ENCODE measurements at regions not wholly inside any gene's neighbourhood (a gene's known extent, or its start where the extent isn't known, plus 50 kb on each side); places are given as distances from the start of the nearest gene placed in this dataset.

DNA sequence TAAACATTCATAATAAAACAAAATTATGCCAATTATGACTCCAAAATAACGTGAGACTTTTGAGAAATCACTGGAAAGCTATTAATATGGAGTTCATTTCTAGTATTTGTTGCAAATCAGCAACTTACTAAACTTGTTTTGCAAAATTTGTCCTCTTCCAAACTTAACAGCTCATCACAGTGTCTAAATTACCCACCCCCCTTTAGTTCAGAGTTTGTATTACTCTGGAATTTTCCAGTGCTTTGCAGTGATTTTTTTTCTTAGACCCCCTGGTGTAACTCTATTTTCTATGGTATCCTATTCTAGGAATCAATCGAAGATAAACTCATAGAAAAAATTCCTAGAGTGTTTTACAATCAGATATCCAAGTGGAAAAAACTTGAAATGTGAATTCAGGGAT is 72.4 kb upstream of the CACHD1 start:
- intact Hi-C loops (cut with DNase I): no loop called here
- Histone ChIP-seq H3K4me1 (no peaks in the 10 kb centered on the region), H3K9me3 (no peaks in the 10 kb centered on the region), H3K27me3 (ENCODE audit: low read depth) (no peaks in the 10 kb centered on the region), H3K36me3 (no peaks in the 10 kb centered on the region), H3K27ac (no peak overlapping the region), H3K4me3 (no peak overlapping the region)
- DNase-seq: no peak
- ATAC-seq: no peak
- TF ChIP-seq, protein P1, sequence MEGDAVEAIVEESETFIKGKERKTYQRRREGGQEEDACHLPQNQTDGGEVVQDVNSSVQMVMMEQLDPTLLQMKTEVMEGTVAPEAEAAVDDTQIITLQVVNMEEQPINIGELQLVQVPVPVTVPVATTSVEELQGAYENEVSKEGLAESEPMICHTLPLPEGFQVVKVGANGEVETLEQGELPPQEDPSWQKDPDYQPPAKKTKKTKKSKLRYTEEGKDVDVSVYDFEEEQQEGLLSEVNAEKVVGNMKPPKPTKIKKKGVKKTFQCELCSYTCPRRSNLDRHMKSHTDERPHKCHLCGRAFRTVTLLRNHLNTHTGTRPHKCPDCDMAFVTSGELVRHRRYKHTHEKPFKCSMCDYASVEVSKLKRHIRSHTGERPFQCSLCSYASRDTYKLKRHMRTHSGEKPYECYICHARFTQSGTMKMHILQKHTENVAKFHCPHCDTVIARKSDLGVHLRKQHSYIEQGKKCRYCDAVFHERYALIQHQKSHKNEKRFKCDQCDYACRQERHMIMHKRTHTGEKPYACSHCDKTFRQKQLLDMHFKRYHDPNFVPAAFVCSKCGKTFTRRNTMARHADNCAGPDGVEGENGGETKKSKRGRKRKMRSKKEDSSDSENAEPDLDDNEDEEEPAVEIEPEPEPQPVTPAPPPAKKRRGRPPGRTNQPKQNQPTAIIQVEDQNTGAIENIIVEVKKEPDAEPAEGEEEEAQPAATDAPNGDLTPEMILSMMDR (IDR thresholded peaks at IDR 0.05): no peak

DNA sequence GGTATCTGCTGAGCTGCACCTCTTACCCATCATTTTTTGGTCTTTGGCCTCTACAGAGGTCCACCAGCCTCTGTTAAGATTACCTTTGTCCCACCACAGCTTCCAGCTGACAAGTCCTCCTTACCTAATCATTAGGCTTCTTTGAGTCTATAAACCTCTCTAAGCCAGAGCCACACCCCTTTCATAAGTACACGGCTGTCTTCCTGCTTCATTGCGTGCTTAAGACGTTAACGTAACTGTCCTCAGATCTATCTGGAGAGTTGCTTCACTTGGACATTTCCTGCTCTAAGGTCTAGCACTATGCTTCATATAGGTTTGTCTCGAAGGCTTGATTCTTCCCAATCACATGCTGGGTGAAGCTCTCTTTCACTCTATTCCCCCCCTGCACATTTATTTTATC is 71.0 kb upstream of the CACHD1 start:
- no peak overlapping the region for H3K4me3 ChIP-seq
- no peaks in the 10 kb centered on the region for H3K4me1 ChIP-seq
- ATAC-seq (no peak), DNase-seq (no peak)
- intact Hi-C loops (cut with DNase I): no loop called here
- H3K27ac ChIP-seq: no peak overlapping the region
- TF ChIP-seq, protein P1 (IDR thresholded peaks at IDR 0.05): no peak
- no peaks in the 10 kb centered on the region for H3K36me3 ChIP-seq
- no peaks in the 10 kb centered on the region for H3K27me3 ChIP-seq (ENCODE audit: low read depth)
- H3K9me3 ChIP-seq: no peaks in the 10 kb centered on the region

DNA sequence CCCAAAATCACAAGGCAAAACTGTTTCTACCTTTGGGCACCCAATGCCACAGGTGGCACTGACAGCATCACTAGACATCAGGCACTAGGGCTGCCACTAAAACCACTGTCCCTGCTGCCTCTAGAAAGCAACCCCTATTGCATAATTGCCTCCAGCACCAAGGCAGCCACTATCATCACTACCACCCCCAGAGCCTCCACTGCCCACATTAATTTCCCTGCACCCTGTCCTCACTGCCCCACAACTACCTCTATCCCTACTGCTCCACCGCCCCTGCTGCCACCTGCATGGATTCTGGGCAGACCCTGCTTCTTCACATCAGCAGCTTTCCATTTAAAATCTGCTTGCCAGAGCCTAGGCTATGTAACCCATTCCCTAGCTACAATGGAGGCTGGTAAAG is 68.6 kb upstream of the CACHD1 start:
- no peaks in the 10 kb centered on the region for H3K9me3 ChIP-seq
- H3K4me3 ChIP-seq: no peak overlapping the region
- no peaks in the 10 kb centered on the region for H3K27me3 ChIP-seq (ENCODE audit: low read depth)
- TF ChIP-seq, protein P1 (IDR thresholded peaks at IDR 0.05): no peak
- no peaks in the 10 kb centered on the region for H3K4me1 ChIP-seq
- intact Hi-C loops (cut with DNase I): no loop called here
- no peaks in the 10 kb centered on the region for H3K36me3 ChIP-seq
- H3K27ac ChIP-seq: no peak overlapping the region
- DNase-seq (no peak), ATAC-seq (no peak)

DNA sequence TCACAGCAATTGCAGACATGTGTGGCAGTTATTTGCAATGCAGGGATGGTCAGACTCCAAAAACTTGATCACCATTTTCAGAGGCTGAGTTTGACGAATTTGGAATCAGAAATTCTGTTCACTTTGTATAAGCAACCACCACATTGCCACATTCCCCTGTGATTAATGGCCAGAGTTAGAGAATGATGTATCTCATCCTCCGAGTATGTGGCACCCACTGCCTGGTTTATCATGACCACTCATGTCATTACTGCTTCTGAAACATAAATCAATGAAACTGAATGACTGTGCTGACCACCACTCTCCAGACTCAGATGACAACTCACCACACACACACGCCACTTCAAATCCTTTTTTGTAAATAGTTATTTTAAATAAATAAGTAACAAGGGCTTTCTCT is 66.6 kb upstream of the CACHD1 start:
- H3K4me3 ChIP-seq: no peak overlapping the region
- TF ChIP-seq, protein P1 (IDR thresholded peaks at IDR 0.05): no peak
- H3K27ac ChIP-seq: no peak overlapping the region
- no peaks in the 10 kb centered on the region for H3K9me3 ChIP-seq
- H3K27me3 ChIP-seq (ENCODE audit: low read depth): no peaks in the 10 kb centered on the region
- DNase-seq (no peak), ATAC-seq (no peak)
- H3K4me1 ChIP-seq: no peaks in the 10 kb centered on the region
- H3K36me3 ChIP-seq: no peaks in the 10 kb centered on the region
- intact Hi-C loops (cut with DNase I): no loop called here

DNA sequence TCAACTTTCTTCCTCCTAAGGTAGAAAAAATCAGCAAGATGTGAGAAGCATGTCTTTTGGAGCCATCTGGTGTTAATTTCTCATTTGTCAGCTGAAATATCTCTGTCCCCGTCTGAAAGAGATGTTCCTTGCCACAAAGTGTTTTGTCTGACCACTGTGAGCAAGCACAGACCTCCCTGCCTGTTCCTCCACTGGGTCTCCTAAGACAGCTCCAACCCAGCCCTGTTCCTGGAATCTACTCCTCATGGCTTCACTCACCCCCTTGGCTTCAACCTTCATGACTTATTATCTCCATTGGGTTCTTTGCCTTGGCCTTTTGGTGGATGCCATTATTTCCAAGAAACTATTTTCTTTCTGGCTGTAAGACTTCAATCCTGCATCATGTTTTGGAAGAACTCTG is 65.7 kb upstream of the CACHD1 start:
- Histone ChIP-seq H3K36me3 (no peaks in the 10 kb centered on the region), H3K27me3 (ENCODE audit: low read depth) (no peaks in the 10 kb centered on the region), H3K4me1 (no peaks in the 10 kb centered on the region), H3K4me3 (no peak overlapping the region), H3K9me3 (no peaks in the 10 kb centered on the region), H3K27ac (no peak overlapping the region)
- ATAC-seq: no peak
- no peak for DNase-seq
- TF ChIP-seq, protein P1 (IDR thresholded peaks at IDR 0.05): no peak
- intact Hi-C loops (cut with DNase I): no loop called here

DNA sequence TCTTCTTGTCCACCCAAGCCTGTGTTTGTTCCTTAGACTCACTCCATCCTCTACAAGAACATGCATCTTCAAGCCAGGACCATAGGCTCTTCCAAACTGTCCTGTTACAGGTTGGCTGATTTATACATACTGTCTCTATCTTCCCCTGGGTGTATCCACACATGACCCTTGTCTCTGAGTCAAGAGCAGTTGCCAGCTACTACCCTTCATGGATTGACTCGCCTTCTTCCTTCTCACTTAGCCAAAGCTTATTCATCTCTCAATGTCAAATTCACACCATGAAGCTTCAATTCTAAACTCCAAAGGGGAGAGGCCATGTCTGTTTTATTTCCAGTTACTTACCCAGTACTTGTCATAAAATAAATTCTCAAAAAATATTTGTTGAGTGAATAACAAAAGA is 64.1 kb upstream of the CACHD1 start:
- Histone ChIP-seq H3K4me3 (no peak overlapping the region), H3K27me3 (ENCODE audit: low read depth) (no peaks in the 10 kb centered on the region), H3K4me1 (no peaks in the 10 kb centered on the region), H3K9me3 (no peaks in the 10 kb centered on the region), H3K36me3 (no peaks in the 10 kb centered on the region), H3K27ac (no peak overlapping the region)
- no peak for DNase-seq
- intact Hi-C loops (cut with DNase I): no loop called here
- TF ChIP-seq, protein P1 (IDR thresholded peaks at IDR 0.05): no peak
- no peak for ATAC-seq
